ENCODE measurements at regions not wholly inside any gene's neighbourhood (a gene's known extent, or its start where the extent isn't known, plus 50 kb on each side); places are given as distances from the start of the nearest gene placed in this dataset.

- no peak overlapping the region for H3K27ac ChIP-seq (ENCODE audit: extremely low read length, insufficient read depth, low read length)
- no peak overlapping the region for H3K4me3 ChIP-seq (replicated peaks in 1 of 3; ENCODE audit: insufficient read depth in 1 of 3, low read depth in 2 of 3, low read length in 3 of 3)
- no peak overlapping the region for H2AFZ ChIP-seq (ENCODE audit: low read length)
- FAIRE-seq (no peak), DNase-seq (ENCODE audit: low spot score) (no peak), ATAC-seq (no peak)
- intact Hi-C loops (cut with micrococcal nuclease; ENCODE audit: unreplicated experiment) = no loop called here
- H3K9me3 ChIP-seq (ENCODE audit: low read length) = no peaks in the 10 kb centered on the region
- H4K20me1 ChIP-seq (ENCODE audit: insufficient read depth, low read length) = no peaks in the 10 kb centered on the region
- TF ChIP-seq ZKSCAN1 (IDR thresholded peaks at IDR 0.05; ENCODE audit: low read length) (no peak), ZNF557 (CRISPR knock-in tag; IDR thresholded peaks at IDR 0.05) (no peak), ZNF281 (CRISPR knock-in tag; IDR thresholded peaks at IDR 0.05; ENCODE audit: borderline replicate concordance) (no peak), ERF (CRISPR knock-in tag; IDR thresholded peaks at IDR 0.05) (no peak), BCLAF1 (IDR thresholded peaks at IDR 0.05) (no peak), GRHL1 (CRISPR knock-in tag; conservative IDR thresholded peaks at IDR 0.05) (no peak), HNRNPK (IDR thresholded peaks at IDR 0.05; ENCODE audit: low read depth, low read length, poor library complexity, severe bottlenecking) (no peak), MED13 (CRISPR knock-in tag; IDR thresholded peaks at IDR 0.05) (no peak), ZNF264 (CRISPR knock-in tag; IDR thresholded peaks at IDR 0.05) (no peak), HIVEP1 (CRISPR knock-in tag; IDR thresholded peaks at IDR 0.05) (no peak), ZNF687 (CRISPR knock-in tag; IDR thresholded peaks at IDR 0.05) (no peak), ZNF598 (CRISPR knock-in tag; IDR thresholded peaks at IDR 0.05; ENCODE audit: borderline replicate concordance) (no peak), ZNF781 (CRISPR knock-in tag; IDR thresholded peaks at IDR 0.05; ENCODE audit: borderline replicate concordance, not compliant biosample characterization) (no peak), ATF3 (CRISPR knock-in tag; IDR thresholded peaks at IDR 0.05) (no peak)
- POLR2A ChIA-PET = no interaction called here
- H3K4me1 ChIP-seq (ENCODE audit: insufficient read depth, low read length) = peaks cover 13% of the 10 kb centered on the region
- H3K36me3 ChIP-seq (replicated peaks in 1 of 2; ENCODE audit: control insufficient read depth in 1 of 2, insufficient read depth in 2 of 2, low read length in 2 of 2) = no peaks in the 10 kb centered on the region
- 32% methylated on average over 1 of the region's 1 CpG for WGBS (ENCODE audit: low lambda C conversion rate)
- H3K27me3 ChIP-seq (ENCODE audit: control insufficient read depth in 1 of 2, insufficient read depth in 2 of 2, low read length in 2 of 2) = no peaks in the 10 kb centered on the region
- in situ Hi-C loops (cut with HindIII; ENCODE audit: extremely low pct_ligation_motif_present, low pct_unique_long_range_greater_than_20kb) = no loop called here
- H3K9ac ChIP-seq (ENCODE audit: insufficient read depth, low read depth, low read length) = no peak overlapping the region
- H3K79me2 ChIP-seq (ENCODE audit: insufficient read depth, low read length) = no peaks in the 10 kb centered on the region
- no TSS peak for BruUV-seq (replicated peaks)
- CTCF ChIA-PET (ENCODE audit: low intra/inter-chr PET ratio, low total read pairs) = no interaction called here
- H3K4me2 ChIP-seq (ENCODE audit: low read depth, low read length) = no peak overlapping the region
Measured at GRCh38 chr2:181310967-181311366, 146.2 kb upstream of the ITGA4 start.

Data from HepG2 (cell line).